ENCODE measurements at regions not wholly inside any gene's neighbourhood (a gene's known extent, or its start where the extent isn't known, plus 50 kb on each side); places are given as distances from the start of the nearest gene placed in this dataset.

DNA sequence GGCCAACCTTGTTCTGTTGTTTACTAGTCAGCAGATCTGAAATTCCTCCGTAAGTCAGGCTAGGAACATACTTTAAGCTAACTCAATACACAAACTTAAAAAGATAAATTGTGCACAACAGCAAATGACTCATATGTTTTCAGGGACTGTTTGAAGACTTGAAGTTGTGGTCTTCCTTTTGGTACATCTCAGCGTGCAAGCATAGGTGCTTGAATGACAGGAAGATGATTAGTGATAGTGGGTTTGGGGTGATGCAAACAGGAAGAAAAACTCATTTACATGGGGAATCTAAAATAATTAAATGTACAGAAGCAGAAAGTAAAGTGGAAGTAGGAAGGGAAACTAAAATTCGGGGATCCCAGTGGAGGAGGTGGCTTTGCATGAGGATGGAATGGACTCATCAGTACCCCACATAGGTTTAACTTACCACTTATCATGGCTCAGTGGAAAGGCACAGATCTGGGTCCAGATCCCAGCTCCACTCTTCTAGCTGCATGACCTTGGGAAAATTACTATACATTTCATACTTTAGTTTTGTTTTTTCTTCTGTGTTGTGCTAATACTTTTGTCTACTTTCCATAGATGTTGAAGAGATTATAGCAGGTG, 122.3 kb downstream of the XCL2 start:
- TF ChIP-seq POLR2A (IDR thresholded peaks at IDR 0.05) = no peak
- TF ChIP-seq, protein P1, sequence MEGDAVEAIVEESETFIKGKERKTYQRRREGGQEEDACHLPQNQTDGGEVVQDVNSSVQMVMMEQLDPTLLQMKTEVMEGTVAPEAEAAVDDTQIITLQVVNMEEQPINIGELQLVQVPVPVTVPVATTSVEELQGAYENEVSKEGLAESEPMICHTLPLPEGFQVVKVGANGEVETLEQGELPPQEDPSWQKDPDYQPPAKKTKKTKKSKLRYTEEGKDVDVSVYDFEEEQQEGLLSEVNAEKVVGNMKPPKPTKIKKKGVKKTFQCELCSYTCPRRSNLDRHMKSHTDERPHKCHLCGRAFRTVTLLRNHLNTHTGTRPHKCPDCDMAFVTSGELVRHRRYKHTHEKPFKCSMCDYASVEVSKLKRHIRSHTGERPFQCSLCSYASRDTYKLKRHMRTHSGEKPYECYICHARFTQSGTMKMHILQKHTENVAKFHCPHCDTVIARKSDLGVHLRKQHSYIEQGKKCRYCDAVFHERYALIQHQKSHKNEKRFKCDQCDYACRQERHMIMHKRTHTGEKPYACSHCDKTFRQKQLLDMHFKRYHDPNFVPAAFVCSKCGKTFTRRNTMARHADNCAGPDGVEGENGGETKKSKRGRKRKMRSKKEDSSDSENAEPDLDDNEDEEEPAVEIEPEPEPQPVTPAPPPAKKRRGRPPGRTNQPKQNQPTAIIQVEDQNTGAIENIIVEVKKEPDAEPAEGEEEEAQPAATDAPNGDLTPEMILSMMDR (IDR thresholded peaks at IDR 0.05) = no peak
- Histone ChIP-seq H3K4me1 (no peaks in the 10 kb centered on the region), H3K27me3 (no peaks in the 10 kb centered on the region), H3K27ac (no peak overlapping the region), H3K4me3 (no peak overlapping the region), H3K36me3 (no peaks in the 10 kb centered on the region), H3K9me3 (no peaks in the 10 kb centered on the region)
- intact Hi-C loops (cut with DNase I) = no loop called here
- DNase-seq (no peak), ATAC-seq (no peak)
- 62% methylated on average over 3 of the region's 3 CpGs for WGBS (ENCODE audit: insufficient coverage, low coverage, low lambda C conversion rate, missing lambda C conversion rate)

DNA sequence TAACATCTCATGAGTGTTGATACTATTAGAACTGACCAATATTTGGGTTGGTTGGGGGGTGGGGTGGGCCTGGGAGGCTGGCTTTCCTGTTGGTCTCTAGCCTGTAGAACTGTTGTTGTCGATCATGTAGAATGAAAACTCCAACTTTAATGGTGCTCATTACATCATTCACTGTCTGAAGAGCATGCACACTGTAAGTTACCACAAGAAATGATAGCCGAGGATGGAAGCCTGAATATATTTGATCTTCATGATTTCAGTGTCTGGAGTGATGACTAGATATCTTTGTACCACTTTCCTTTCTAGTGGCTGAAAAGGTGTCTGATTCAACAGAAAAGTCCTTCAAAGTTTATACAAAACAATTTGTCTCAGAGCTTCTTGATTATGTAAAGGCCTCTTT, 123.6 kb downstream of the XCL2 start:
- DNase-seq (no peak), ATAC-seq (no peak)
- Histone ChIP-seq H3K36me3 (no peaks in the 10 kb centered on the region), H3K4me3 (no peak overlapping the region), H3K27ac (no peak overlapping the region), H3K9me3 (no peaks in the 10 kb centered on the region), H3K27me3 (no peaks in the 10 kb centered on the region), H3K4me1 (no peaks in the 10 kb centered on the region)
- TF ChIP-seq POLR2A (IDR thresholded peaks at IDR 0.05) = no peak
- TF ChIP-seq, protein P1 (IDR thresholded peaks at IDR 0.05) = no peak
- intact Hi-C loops (cut with DNase I) = no loop called here
- WGBS (ENCODE audit: insufficient coverage, low coverage, low lambda C conversion rate, missing lambda C conversion rate) = 88% methylated on average over 2 of the region's 2 CpGs

DNA sequence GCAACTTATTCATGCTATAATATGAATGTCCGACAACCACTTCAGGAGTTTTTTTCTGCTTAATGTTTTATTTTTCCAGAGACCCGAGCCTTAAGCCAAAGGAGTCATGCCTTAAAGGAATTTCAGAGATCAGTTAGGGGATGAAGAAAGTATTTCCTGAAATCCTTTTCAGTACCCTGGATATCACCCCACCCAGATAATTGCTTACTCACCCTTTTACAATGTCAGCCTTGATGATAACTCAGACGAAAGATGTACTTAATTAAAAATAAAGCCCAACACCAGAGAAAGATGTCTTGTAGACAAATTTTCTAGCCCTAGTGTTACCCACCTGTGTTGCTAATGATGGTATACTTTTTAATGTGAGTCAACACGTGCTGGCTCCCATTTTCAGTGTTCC, 124.1 kb downstream of the XCL2 start:
- ATAC-seq (no peak), DNase-seq (no peak)
- TF ChIP-seq, protein P1 (IDR thresholded peaks at IDR 0.05) = no peak
- no peak for TF ChIP-seq POLR2A (IDR thresholded peaks at IDR 0.05)
- Histone ChIP-seq H3K4me3 (no peak overlapping the region), H3K36me3 (no peaks in the 10 kb centered on the region), H3K9me3 (no peaks in the 10 kb centered on the region), H3K27me3 (no peaks in the 10 kb centered on the region), H3K4me1 (no peaks in the 10 kb centered on the region), H3K27ac (no peak overlapping the region)
- 82% methylated on average over 4 of the region's 4 CpGs for WGBS (ENCODE audit: insufficient coverage, low coverage, low lambda C conversion rate, missing lambda C conversion rate)
- intact Hi-C loops (cut with DNase I) = no loop called here

DNA sequence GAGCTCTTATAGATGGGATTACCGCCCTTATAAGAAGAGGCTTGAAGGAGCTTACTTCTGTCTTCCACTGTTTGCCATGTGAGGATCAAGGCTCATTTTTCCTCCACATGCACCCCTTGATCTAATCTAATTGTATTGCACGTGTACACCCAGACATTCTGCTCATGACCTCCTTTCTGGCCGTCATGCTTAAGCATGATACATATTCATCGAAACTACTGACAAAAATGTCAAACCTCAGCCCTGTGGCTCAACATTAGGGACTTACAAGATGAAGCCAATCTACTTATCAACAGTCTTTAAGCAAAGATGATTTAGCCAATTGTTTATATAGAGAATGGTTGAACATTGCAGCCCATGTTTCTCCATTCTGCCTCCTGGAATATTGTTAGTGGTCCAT, 127.6 kb downstream of the XCL2 start:
- H3K4me3 ChIP-seq = no peak overlapping the region
- no peak overlapping the region for H3K27ac ChIP-seq
- intact Hi-C loops (cut with DNase I) = no loop called here

More for the DNA sequence above, 127.6 kb downstream of the XCL2 start:
- Histone ChIP-seq H3K36me3 (no peaks in the 10 kb centered on the region), H3K9me3 (no peaks in the 10 kb centered on the region), H3K4me1 (no peaks in the 10 kb centered on the region), H3K27me3 (no peaks in the 10 kb centered on the region)
- ATAC-seq (no peak), DNase-seq (no peak)
- TF ChIP-seq, protein P1 (IDR thresholded peaks at IDR 0.05) = no peak
- no peak for TF ChIP-seq POLR2A (IDR thresholded peaks at IDR 0.05)
- WGBS (ENCODE audit: insufficient coverage, low coverage, low lambda C conversion rate, missing lambda C conversion rate) = 94% methylated on average over 4 of the region's 4 CpGs

Data from right lobe of liver (tissue), 6 donors.